HFF-Myc (cell line): ENCODE measurements at regions not wholly inside any gene's neighbourhood (a gene's known extent, or its start where the extent isn't known, plus 50 kb on each side); places are given as distances from the start of the nearest gene placed in this dataset.
"Not testable (repeated sequence)": the region's sequence is repeated elsewhere in the genome, so short reads cannot be mapped to it uniquely, and the experiment has no call there.

Source experiments
- DNase-seq: peaks from one replicate; pipeline ENCODE4 v3.0.0-alpha.2; 2011; ENCODE audit warnings: low read depth; ENCODE audit errors: extremely low read depth
- H3K4me3 ChIP-seq: replicated peaks from 2 replicates; pipeline ENCODE4 v1.5.1; 2011; ENCODE audit warnings: low read depth, mild to moderate bottlenecking, control low read depth, low read length
- CTCF ChIP-seq: IDR thresholded peaks from 2 replicates; pipeline ENCODE4 v1.5.1; 2012; ENCODE audit warnings: mild to moderate bottlenecking, low read depth, low read length, control low read depth; ENCODE audit errors: missing control alignments

GRCh38 chr4:130071746-130072145, 975.8 kb downstream of the C4orf33 start:
- TF ChIP-seq CTCF = no peak
- DNase-seq = no peak
- H3K4me3 ChIP-seq = no peak overlapping the region

- no peak for DNase-seq
- no peak for TF ChIP-seq CTCF
- no peak overlapping the region for H3K4me3 ChIP-seq
Measured at GRCh38 chr4:130073145-130073790, 977.3 kb downstream of the C4orf33 start.

GRCh38 chr4:130074096-130074495, 978.1 kb downstream of the C4orf33 start:
- no peak overlapping the region for H3K4me3 ChIP-seq
- no peak for TF ChIP-seq CTCF
- no peak for DNase-seq

- TF ChIP-seq CTCF = no peak
- DNase-seq = no peak
- H3K4me3 ChIP-seq = no peak overlapping the region
Measured at GRCh38 chr4:130077275-130077674, 981.3 kb downstream of the C4orf33 start.

- not testable (repeated sequence) for H3K4me3 ChIP-seq, DNase-seq
Measured at GRCh38 chr4:130079027-130079426, 983.1 kb downstream of the C4orf33 start.

- no peak overlapping the region for H3K4me3 ChIP-seq
- TF ChIP-seq CTCF = no peak
- no peak for DNase-seq
Measured at GRCh38 chr4:130080872-130081451, 985.0 kb downstream of the C4orf33 start.

- no peak overlapping the region for H3K4me3 ChIP-seq
- no peak for DNase-seq
- TF ChIP-seq CTCF = no peak
Measured at GRCh38 chr4:130090427-130090826, 994.5 kb downstream of the C4orf33 start.
